GM12873 (cell line): ENCODE measurements at regions not wholly inside any gene's neighbourhood (a gene's known extent, or its start where the extent isn't known, plus 50 kb on each side); places are given as distances from the start of the nearest gene placed in this dataset.

Experiments
- TF ChIP-seq, protein P1 (sequence below): IDR thresholded peaks from 2 replicates; pipeline ENCODE4 v1.5.1; 2012; ENCODE audit warnings: low read depth, mild to moderate bottlenecking, moderate library complexity, low read length, control low read depth; ENCODE audit not compliant: insufficient read depth; ENCODE audit errors: missing control alignments

DNA sequence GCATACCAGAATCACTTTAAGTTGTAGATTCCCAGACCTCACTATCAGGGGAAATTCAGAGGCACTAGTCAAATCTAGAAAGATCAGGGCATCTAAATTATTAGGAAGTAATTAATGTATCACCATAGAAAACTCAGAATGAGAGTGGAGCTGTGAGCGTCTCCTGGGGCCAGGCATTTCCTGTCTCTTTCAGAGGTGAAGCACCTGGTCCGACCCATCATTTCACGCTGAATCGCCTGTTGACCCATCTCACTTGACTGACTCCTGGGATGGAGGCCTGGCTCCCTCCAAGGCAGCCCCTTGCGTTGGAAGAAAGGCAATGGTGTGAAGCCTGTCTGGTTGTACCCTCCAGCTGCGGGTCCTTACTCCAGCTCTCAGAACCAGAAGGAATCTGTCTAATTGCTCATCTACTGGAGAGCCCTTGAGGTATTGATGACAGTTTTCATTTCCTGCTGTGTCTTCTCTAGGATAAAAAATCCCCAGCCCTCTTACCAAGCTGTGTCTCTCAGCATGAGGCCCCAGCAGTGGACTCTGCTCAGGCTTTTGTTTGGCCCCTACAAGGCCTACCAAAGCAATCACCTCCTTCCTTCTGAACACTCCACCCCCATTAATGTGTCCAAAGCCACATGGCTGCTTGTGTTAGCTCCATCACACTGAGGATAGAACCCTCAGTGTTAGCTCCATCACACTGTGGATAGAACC is 93.2 kb upstream of the SYT13 start:
- TF ChIP-seq, protein P1, sequence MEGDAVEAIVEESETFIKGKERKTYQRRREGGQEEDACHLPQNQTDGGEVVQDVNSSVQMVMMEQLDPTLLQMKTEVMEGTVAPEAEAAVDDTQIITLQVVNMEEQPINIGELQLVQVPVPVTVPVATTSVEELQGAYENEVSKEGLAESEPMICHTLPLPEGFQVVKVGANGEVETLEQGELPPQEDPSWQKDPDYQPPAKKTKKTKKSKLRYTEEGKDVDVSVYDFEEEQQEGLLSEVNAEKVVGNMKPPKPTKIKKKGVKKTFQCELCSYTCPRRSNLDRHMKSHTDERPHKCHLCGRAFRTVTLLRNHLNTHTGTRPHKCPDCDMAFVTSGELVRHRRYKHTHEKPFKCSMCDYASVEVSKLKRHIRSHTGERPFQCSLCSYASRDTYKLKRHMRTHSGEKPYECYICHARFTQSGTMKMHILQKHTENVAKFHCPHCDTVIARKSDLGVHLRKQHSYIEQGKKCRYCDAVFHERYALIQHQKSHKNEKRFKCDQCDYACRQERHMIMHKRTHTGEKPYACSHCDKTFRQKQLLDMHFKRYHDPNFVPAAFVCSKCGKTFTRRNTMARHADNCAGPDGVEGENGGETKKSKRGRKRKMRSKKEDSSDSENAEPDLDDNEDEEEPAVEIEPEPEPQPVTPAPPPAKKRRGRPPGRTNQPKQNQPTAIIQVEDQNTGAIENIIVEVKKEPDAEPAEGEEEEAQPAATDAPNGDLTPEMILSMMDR = no peak

DNA sequence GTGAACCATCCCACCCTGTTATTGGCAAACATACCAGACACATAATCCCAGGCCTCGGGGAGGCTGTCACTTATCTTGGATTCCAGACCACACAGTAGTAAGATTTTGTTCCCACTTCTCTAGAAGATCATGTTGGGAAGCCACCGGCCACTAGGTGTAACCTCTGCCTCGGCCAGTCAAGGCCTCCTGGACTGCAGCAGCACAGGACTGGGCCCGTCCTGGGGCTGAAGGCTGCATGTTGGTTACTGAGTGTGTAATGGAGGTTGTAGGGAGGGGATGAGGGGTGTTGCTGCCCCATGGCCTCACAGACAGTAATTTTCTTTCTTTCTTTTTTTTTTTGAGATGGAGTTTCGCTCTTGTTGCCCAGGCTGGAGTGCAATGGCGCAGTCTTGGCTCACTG is 92.4 kb upstream of the SYT13 start:
- TF ChIP-seq, protein P1 = no peak

DNA sequence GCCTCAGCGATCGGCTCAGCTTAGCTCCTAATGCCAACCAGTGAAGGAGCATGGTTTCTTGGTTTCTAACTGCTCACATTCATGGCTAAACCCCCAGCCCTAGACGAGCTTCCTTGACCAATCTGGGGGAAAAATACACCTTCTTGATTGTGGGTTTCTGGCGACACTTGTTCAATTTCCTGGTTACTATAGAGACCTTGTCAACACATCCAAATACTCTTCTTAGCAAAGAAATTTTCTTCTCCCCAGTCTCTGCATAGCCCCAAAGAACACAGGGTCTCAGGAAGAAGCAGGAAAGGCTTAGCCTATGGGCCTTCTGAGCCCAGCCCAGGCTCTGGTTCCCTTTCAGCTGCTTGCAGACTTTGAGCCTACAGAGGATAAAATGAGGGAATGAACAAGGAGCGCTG is 88.5 kb upstream of the SYT13 start:
- TF ChIP-seq, protein P1 = no peak

- TF ChIP-seq, protein P1 = no peak
These were observed 88.0 kb upstream of the SYT13 start for GRCh38 chr11:45374130-45374529.

GRCh38 chr11:45373506-45374035 is 87.4 kb upstream of the SYT13 start:
- TF ChIP-seq, protein P1 = no peak

DNA sequence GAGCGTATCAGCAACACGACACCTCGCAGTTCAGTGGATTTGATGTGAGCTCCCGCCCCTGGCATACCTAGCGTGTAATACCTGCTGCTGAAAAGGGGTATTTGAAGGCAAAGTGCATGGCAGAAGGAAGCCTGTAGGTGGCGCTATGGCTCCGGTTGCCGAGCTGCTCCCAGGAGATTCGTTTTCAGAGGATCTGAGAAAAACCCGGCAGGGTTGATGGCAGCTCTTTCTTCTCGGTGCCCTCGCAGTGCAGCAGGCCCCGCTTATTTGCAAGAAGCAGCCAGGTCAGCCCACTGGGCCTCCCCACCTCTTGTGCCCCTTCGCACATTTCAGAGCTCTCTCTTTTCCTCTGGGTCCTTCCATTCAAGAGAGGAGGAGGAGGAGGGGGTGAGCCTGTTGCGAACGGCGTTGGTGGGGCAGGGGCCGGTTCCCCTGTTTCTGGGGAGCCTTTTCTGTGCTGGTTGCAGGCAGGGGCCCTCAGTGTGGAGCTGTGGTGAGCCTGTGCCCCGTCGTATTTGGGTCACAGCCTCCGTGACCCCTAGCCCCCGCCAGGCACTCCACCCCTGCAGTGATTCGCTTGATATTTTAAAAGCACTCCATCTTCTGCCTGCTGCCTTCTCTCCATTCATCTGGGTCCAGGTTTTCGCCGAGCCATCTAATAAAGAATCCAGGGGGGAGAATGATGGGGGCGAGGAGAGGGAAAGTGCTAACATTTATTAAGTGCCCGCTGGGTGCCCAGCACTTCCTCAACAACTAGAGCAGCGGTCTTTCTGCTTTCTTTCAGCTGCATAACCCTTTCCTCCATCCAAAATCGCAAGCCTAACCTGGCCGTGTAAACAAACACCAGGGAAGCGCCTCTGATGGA is 85.3 kb upstream of the SYT13 start:
- TF ChIP-seq, protein P1 = peak; percentile 95

DNA sequence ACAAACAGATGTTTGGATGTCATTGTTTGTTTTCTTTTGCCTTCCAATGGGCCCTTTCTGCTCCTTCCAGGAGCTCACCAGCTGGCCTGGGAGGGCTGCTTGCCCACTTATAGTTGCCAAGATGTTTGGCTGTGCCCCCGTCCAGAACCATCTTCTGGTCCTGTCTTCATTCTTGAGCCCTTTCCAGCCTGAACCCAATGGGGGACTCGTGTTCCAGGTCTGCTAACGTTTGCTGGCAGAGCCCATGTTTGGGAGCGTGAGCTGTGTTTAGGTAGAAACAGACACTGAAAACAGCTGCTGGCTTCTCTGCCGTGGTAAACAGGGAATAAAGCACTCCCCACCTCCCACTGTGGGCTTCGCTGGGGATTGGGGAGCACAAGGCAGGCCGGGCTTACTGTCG is 83.2 kb upstream of the SYT13 start:
- TF ChIP-seq, protein P1 = no peak
